HTR-8/SVneo (cell line): ENCODE measurements at regions not wholly inside any gene's neighbourhood (a gene's known extent, or its start where the extent isn't known, plus 50 kb on each side); places are given as distances from the start of the nearest gene placed in this dataset.

Source experiments
- DNase-seq: peaks from one replicate; pipeline ENCODE4 v3.0.0; 2011; ENCODE audit warnings: low spot score, mixed read lengths; ENCODE audit not compliant: insufficient read length
- FAIRE-seq: peaks from 2 replicates; lab custom pipeline; 2011; peaks lifted over from hg19 to GRCh38; lab: Jason Lieb, UNC

GRCh38 chr7:69134316-69134715, 464.0 kb upstream of the AUTS2 start:
- no peak for FAIRE-seq
- DNase-seq, result no peak

DNA sequence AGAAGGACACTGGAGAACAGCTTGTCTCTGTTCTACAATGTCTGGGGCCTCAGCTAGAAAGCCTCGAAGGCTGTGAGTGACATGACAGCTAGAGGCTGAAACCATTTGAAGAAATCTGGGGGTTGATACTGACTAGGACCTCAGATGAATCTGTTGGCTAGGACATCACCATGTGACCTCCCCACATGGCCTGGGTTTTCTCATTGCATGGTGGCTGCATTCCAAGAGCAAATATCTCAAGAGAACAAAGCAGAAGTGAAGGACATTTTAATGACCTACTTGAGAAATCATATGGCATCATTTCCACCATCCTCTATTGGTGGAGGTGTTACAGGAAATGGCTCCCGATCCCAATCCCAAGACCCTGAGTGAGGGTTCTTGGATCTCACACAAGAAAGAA, 450.6 kb upstream of the AUTS2 start:
- DNase-seq (no peak), FAIRE-seq (no peak)

DNA sequence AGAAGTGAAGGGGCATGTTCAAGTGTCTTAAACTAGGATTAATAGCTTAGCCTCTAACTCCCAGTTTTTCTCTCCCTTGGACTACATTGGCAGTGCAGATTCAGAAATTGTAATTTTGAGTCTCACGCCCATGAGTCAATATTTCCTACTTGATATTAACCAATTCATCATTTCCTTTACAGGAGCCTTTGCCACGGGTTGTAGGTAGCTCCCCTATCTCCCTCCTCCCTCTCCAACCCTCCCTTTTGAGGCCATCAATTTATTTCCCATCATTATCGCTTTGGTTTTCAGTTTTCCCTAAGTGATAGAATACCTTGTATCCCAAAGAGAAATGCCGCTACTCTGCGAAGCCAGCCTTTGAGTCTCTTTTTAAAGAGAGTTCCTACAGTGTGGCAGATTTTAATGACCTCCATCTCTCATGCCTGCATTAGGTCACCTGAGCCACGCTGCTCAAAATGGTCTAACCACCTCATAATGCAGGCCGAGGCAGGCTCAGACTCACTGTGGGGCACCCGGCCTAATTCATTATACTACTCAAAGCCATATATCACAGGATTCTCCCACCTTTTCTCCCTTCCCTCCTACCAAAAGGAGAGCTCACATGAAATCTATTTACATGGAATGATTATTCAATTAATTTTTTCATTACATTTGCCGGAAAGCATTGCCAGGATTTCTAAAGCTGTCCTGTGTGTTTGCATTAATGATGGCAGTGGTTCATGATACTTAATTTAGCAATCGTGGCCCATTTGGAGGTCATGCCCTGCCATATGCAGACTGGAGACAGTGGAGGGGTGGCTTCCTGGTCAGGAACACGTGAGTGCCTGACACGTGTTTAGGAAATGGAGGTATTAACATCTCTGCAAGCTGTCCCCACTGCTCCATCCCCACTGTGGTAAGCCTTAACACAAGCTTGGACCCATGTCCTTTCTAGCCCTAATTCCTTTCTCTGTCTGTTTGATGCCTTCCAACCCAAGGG, 448.2 kb upstream of the AUTS2 start:
- no peak for DNase-seq
- no peak for FAIRE-seq

- DNase-seq (no peak), FAIRE-seq (no peak)
Observed at GRCh38 chr7:69162326-69162725, 435.9 kb upstream of the AUTS2 start.

GRCh38 chr7:69162931-69163670, 435.2 kb upstream of the AUTS2 start:
- FAIRE-seq, result no peak
- DNase-seq, result no peak

- FAIRE-seq, result no peak
Observed at GRCh38 chr7:69166979-69167516, 431.2 kb upstream of the AUTS2 start.

DNA sequence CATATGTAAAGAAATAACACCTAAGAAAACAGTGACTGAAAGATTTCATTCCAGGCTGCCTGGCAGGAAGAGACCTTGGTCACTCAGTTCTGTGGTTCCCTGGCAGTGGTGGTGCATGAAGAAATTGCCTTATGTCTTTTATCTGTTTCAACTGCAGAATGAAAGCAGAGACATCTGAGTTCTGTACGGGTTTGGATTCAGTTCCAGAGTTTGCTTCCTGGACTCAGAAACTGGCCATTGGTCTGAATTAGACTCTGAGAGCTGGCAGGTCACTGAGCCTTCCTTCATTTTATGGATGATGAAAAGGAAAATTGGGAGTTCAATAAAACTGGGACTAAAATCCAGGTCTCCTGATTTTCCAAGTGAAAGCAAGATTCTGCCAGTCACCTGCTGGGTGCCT, 428.9 kb upstream of the AUTS2 start:
- no peak for FAIRE-seq
- DNase-seq, result no peak

More at GRCh38 chr7:69166979-69167516, 431.2 kb upstream of the AUTS2 start:
- no peak for DNase-seq

GRCh38 chr7:69172357-69173077, 425.8 kb upstream of the AUTS2 start:
- no peak for DNase-seq
- FAIRE-seq, result no peak

DNA sequence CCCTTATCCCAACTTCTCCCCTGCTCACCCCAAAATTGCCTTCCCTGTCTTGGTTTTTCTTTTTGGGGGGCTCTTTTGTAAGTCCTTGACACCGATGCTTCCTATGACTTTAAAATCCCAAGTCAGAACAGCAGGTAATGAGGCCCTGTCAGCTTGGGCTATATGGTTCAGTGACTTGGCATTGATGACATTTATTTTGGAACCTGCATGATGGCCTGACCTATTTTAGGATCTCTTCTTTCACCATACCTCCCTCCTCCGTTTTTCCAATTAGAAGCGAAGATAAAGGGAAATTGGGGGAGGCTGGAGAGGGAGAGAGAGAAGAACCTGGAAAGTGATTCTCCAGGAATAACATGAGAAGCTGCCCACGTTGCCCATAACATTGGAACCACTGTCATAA, 424.9 kb upstream of the AUTS2 start:
- no peak for FAIRE-seq
- no peak for DNase-seq

DNA sequence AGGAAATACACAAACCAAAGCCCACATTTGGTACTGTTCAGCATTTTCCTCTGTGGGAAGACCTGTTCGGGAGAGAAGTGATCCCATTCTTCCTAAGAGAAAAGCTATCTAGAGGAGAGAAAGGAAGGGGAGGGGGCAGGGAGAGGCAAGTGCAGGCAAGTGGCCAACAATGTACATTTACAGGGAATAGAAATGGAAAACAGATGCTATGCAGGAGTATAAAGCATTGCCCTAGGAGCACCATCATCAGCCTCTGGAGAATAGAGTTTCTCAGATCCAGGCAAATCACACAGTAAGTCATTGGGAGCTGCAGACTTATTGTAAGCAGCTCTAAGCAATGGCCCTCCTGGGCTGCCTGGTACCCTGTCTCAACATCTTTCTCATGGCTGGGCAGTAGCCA, 424.4 kb upstream of the AUTS2 start:
- DNase-seq, result no peak

GRCh38 chr7:69176841-69177240, 421.4 kb upstream of the AUTS2 start:
- FAIRE-seq, result no peak
- DNase-seq, result no peak

More for the DNA sequence above, 424.4 kb upstream of the AUTS2 start:
- no peak for FAIRE-seq

DNA sequence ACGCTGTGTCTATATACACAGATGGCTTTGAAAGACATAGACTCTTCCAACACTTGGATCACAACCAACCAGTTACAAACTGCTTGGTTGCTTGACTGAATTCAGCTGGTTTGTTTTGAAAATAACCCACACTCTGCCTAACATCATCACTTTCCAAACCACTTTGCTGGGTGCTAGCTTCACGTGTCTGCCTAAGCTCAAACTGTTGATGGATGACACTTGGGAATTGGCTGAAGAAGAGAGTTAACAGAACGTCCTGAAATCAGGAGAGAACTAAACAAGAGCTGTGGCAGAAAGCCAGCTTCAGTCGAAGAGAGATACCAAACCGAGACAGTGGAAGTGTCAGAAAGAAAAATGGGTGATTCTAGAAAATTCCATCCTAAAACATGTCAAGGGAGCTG, 420.8 kb upstream of the AUTS2 start:
- no peak for FAIRE-seq
- DNase-seq, result no peak

DNA sequence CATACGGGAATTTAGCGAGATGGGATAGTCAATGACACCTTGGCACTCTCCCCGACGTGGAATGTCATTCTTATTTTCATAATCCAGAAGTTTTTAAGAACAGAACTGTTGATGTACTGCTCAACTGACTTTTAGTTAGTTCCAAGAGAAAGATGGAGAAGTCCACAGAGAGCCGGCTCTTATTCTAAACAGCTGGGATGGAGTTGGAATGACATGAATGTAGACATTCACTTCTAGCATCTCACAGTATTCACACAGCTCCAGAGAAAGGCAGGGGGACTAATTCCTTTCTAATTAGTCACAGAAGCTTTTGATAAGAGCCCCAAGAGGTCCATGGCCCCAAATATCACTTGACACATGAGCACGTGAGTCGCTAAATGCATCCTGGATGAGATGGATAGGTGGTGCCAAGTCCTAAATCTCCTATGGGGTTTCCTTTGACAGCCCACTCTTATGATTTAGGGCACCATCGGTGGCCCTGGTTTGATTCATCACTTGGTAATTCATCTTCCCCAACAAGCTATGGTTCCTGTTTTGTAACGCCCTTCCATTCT, 420.3 kb upstream of the AUTS2 start:
- DNase-seq, result peak; percentile 4
- no peak for FAIRE-seq

GRCh38 chr7:69180662-69181061, 417.6 kb upstream of the AUTS2 start:
- DNase-seq (no peak), FAIRE-seq (no peak)

GRCh38 chr7:69182596-69183467, 415.4 kb upstream of the AUTS2 start:
- FAIRE-seq (no peak), DNase-seq (no peak)

DNA sequence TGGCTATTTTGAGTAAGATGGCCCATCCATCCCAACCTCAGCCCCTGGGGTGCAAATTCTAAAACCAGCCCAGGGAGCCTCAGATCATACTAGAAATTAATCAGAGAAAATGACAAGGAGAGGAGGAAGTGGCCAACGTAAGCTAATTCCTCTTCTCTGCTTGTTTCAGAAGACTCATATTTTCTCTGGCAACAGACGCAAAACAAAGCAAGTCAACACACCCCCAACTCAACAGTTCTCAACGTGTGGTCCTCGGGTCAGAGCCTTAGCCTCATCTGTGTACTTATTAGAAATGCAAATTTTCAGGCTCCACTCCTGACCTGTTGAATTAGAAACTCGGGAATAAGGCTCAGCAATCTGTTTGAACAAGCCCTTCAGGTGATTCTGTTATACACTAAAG, 413.9 kb upstream of the AUTS2 start:
- DNase-seq (no peak), FAIRE-seq (no peak)

DNA sequence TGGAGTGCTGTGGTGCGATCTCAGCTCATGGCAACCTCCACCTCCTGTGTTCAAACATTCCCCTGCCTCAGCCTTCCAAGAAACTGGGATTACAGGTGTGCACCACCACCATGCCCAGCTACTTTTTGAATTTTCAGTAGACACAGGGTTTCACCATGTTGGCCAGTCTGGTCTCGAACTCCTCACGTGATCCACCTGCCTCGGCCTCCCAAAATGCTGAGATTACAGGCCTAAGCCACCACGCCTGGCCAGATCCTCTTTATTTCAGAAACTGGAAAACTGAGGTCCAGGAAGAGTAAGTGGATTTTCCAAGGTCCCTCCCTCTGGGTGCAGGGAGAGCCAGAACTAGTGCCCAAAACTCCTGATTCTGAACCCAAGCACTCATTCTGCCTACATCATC, 413.1 kb upstream of the AUTS2 start:
- FAIRE-seq (no peak), DNase-seq (no peak)

DNA sequence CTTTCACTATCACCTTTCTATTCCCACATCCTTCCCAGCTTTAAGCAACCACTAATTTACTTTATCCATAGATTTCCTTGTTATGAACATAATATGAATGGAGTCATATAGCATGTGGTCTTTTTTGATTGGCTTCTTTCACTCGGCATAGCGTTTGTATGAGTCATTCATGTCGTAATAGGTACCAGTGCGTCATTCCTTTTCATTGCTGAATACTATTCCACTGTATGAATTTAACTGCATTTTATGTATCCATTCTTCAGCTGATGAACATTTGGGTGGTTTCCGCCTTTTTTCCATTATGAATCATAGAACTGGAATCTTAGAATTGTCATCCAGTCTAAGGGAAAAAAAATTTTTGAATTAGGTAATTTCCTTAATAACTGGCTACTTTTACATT, 411.3 kb upstream of the AUTS2 start:
- DNase-seq, result no peak
- FAIRE-seq, result no peak

DNA sequence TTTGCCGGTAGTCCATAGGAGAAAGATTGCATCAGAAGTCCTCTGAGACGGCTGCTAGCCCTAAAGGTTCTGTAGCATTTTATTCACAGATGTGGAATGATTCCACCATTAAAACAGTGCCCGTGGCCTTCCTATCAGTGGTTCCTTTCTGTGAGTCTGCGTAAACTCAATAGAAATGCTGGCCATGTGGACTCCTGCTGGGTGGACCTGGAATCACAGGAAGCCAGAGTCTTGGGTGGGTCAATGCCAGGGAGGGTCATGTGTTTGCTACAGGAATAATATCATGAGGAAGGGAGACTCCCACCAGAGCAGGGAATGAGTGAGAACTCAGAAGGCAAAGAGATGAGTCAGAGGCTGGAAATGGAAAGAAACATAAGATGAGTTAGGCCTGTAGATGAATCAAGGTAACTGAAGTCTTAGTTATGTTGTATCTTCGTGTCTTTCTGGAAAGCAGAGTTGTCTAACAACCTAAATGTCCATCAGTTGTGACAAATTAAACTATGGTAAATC, 410.4 kb upstream of the AUTS2 start:
- FAIRE-seq (no peak), DNase-seq (peak; percentile 15)
